GM12878 (cell line): ENCODE measurements at regions not wholly inside any gene's neighbourhood (a gene's known extent, or its start where the extent isn't known, plus 50 kb on each side); places are given as distances from the start of the nearest gene placed in this dataset.

Source experiments
- ATAC-seq: fragments of 200-7000 bp; cut with Tn5 transposase; 3 replicates; pipeline ENCODE4 v1.9.1; 2020; ENCODE audit warnings: mild to moderate bottlenecking, moderate library complexity
- BruUV-seq: library from RNA; stranded (reverse); fragments of 400-500 nt; replicated peaks from 2 replicates; lab custom pipeline; 2021; lab: Mats Ljungman, UMichigan
- CTCF ChIA-PET: fragments of 300-600 bp; sonication (Branson Sonifier 250); formaldehyde crosslinking; extraction: SDS; loops from one replicate; lab custom pipeline; 2021; ENCODE audit warnings: inconsistent platforms; lab: Yijun Ruan, JAX
- POLR2A ChIA-PET: fragments of 350-600 bp; formaldehyde crosslinking; extraction: SDS; loops from one replicate; lab custom pipeline; 2021; ENCODE audit warnings: inconsistent platforms; lab: Charles Lee
- RAD21 ChIA-PET: fragments of 300-600 bp; sonication (Branson Sonifier 250); formaldehyde crosslinking; loops from one replicate; lab custom pipeline; 2023; ENCODE audit warnings: antibody characterized with exemption; ENCODE audit not compliant: unreplicated experiment; lab: Charles Lee
- SMC1A ChIA-PET: fragments of 300-600 bp; sonication (Branson Sonifier 250); formaldehyde crosslinking; loops from one replicate; lab custom pipeline; 2023; ENCODE audit not compliant: unreplicated experiment, uncharacterized antibody; lab: Charles Lee
- DNase-seq: peaks from one replicate; pipeline ENCODE4 v3.0.0-alpha.2; 2011; ENCODE audit warnings: low read depth, low spot score
- FAIRE-seq: peaks from 3 replicates; lab custom pipeline; 2011; peaks lifted over from hg19 to GRCh38; lab: Jason Lieb, UNC
- H2AFZ ChIP-seq: 2 replicates; pipeline ENCODE4 v1.6.0; 2011; ENCODE audit warnings: low read depth, low read length, control low read depth; ENCODE audit not compliant: control insufficient read depth
- H3K27ac ChIP-seq: 2 replicates; pipeline ENCODE4 v1.5.1; 2011; ENCODE audit warnings: control low read depth; ENCODE audit not compliant: control insufficient read depth, insufficient read depth
- H3K27me3 ChIP-seq, 2 experiments: replicated peaks in 1 of 2; 2 replicates each; pipeline versions ENCODE4 v1.6.0 to v1.6.1; 2011; ENCODE audit warnings: low read length in 1 of 2; ENCODE audit not compliant: control insufficient read depth in 2 of 2, insufficient read depth in 2 of 2
- H3K36me3 ChIP-seq, 2 experiments: 2 replicates each; pipeline ENCODE4 v1.5.1; 2011; ENCODE audit warnings: low read length in 1 of 2; ENCODE audit not compliant: control insufficient read depth in 2 of 2, insufficient read depth in 2 of 2
- H3K4me1 ChIP-seq: 2 replicates; pipeline ENCODE4 v1.6.1; 2011; ENCODE audit warnings: mild to moderate bottlenecking, low read length, moderate library complexity, mixed read lengths; ENCODE audit not compliant: control insufficient read depth, insufficient read depth
- H3K4me2 ChIP-seq: 2 replicates; pipeline ENCODE4 v1.6.0; 2011; ENCODE audit warnings: control low read depth; ENCODE audit not compliant: control insufficient read depth, insufficient read depth
- H3K4me3 ChIP-seq: fragments of 200-600 bp; sonication (generic); 2 replicates; pipeline ENCODE4 v1.5.1; 2016
- H3K79me2 ChIP-seq: 2 replicates; pipeline ENCODE4 v1.6.0; 2011; ENCODE audit warnings: low read length; ENCODE audit not compliant: control insufficient read depth, insufficient read depth
- H3K9ac ChIP-seq: 2 replicates; pipeline ENCODE4 v1.8.0; 2011; ENCODE audit warnings: low read length, control low read depth, mixed read lengths; ENCODE audit not compliant: control insufficient read depth, insufficient read depth
- H3K9me3 ChIP-seq: replicated peaks from 3 replicates; pipeline ENCODE4 v1.5.1; 2011; ENCODE audit warnings: mild to moderate bottlenecking, low read length; ENCODE audit not compliant: control insufficient read depth, insufficient read depth
- H4K20me1 ChIP-seq: 2 replicates; pipeline ENCODE4 v1.6.0; 2011; ENCODE audit not compliant: control insufficient read depth, insufficient read depth
- ASH2L ChIP-seq: fragments of 300-600, 200-600 bp; sonication (generic); IDR thresholded peaks from 2 replicates; pipeline ENCODE4 v1.6.1; 2017; ENCODE audit warnings: low read depth, mild to moderate bottlenecking, borderline replicate concordance
- BHLHE40 ChIP-seq, 2 experiments: fragments of 450-650 bp in 1 of 2; IDR thresholded peaks; 2 replicates each; pipeline ENCODE4 v1.6.1; 2011 to 2017; ENCODE audit warnings: low read depth in 2 of 2, borderline replicate concordance in 1 of 2, improper control_type of control experiment in 1 of 2, low read length in 1 of 2, mild to moderate bottlenecking in 1 of 2
- ETV6 ChIP-seq, 2 experiments: fragments of 450-650 bp in 1 of 2; IDR thresholded peaks in 1 of 2; conservative IDR thresholded peaks in 1 of 2; 2 replicates each; pipeline ENCODE4 v1.6.1; 2014; ENCODE audit warnings: antibody characterized with exemption in 1 of 2, borderline replicate concordance in 1 of 2, low read depth in 1 of 2, mild to moderate bottlenecking in 1 of 2, moderate library complexity in 1 of 2
- FOS ChIP-seq: IDR thresholded peaks from 3 replicates; pipeline ENCODE4 v1.6.1; 2011; ENCODE audit warnings: borderline replicate concordance; ENCODE audit not compliant: insufficient read length; ENCODE audit errors: extremely low read depth
- JUNB ChIP-seq: IDR thresholded peaks from 2 replicates; pipeline ENCODE4 v1.6.1; 2016; ENCODE audit warnings: antibody characterized with exemption, mild to moderate bottlenecking
- KLF5 ChIP-seq: fragments of 450-650 bp; IDR thresholded peaks from 2 replicates; pipeline ENCODE4 v1.6.1; 2014; ENCODE audit warnings: mild to moderate bottlenecking; ENCODE audit not compliant: partially characterized antibody
- MTA3 ChIP-seq: IDR thresholded peaks from 2 replicates; pipeline ENCODE4 v1.6.1; 2012; ENCODE audit warnings: low read length, inconsistent platforms, borderline replicate concordance
- MXI1 ChIP-seq: fragments of 150-350 bp; IDR thresholded peaks from 2 replicates; pipeline ENCODE4 v1.6.1; 2011; ENCODE audit warnings: low read depth, mild to moderate bottlenecking, inconsistent platforms, low read length, improper control_type of control experiment
- NFIC ChIP-seq: IDR thresholded peaks from 2 replicates; pipeline ENCODE4 v1.6.1; 2012; ENCODE audit warnings: low read depth, mild to moderate bottlenecking, inconsistent platforms, low read length, moderate library complexity
- NFYB ChIP-seq: IDR thresholded peaks from 2 replicates; pipeline ENCODE4 v1.6.1; 2011; ENCODE audit warnings: low read depth, mild to moderate bottlenecking, low read length, improper control_type of control experiment, moderate library complexity; ENCODE audit not compliant: insufficient read depth
- NRF1 ChIP-seq: conservative IDR thresholded peaks from 2 replicates; pipeline ENCODE4 v1.6.1; 2011; ENCODE audit warnings: mild to moderate bottlenecking, low read depth, low read length, improper control_type of control experiment
- POLR2A ChIP-seq: IDR thresholded peaks from 2 replicates; pipeline ENCODE4 v1.6.1; 2011; ENCODE audit warnings: low read depth, mild to moderate bottlenecking, low read length
- SUZ12 ChIP-seq: fragments of 200-600 bp; sonication (generic); IDR thresholded peaks from one replicate; pipeline ENCODE4 v1.6.1; 2018; ENCODE audit warnings: antibody characterized with exemption, mild to moderate bottlenecking; ENCODE audit not compliant: unreplicated experiment
- TAF1 ChIP-seq: IDR thresholded peaks from 2 replicates; pipeline ENCODE4 v1.6.1; 2011; ENCODE audit warnings: mild to moderate bottlenecking, low read depth, low read length, borderline replicate concordance
- TBL1XR1 ChIP-seq: IDR thresholded peaks from 2 replicates; pipeline ENCODE4 v1.6.1; 2012; ENCODE audit warnings: low read depth, low read length, improper control_type of control experiment
- TCF3 ChIP-seq: IDR thresholded peaks from 2 replicates; pipeline ENCODE4 v1.6.1; 2012; ENCODE audit warnings: low read depth, mild to moderate bottlenecking, low read length, borderline replicate concordance; ENCODE audit not compliant: insufficient read depth
- ZNF207 ChIP-seq: fragments of 450-650 bp; IDR thresholded peaks from 2 replicates; pipeline ENCODE4 v1.6.1; 2014; ENCODE audit warnings: antibody characterized with exemption, mild to moderate bottlenecking, borderline replicate concordance
- ZNF217 ChIP-seq: fragments of 450-650 bp; IDR thresholded peaks from 2 replicates; pipeline ENCODE4 v1.6.1; 2017; ENCODE audit warnings: antibody characterized with exemption, mild to moderate bottlenecking
- ZSCAN29 ChIP-seq: fragments of 450-650 bp; IDR thresholded peaks from 2 replicates; pipeline ENCODE4 v1.6.1; 2017; ENCODE audit warnings: mild to moderate bottlenecking, moderate library complexity
- WGBS: methylation state at CpG from one replicate; pipeline ENCODE4 v1.1.6; 2016; ENCODE audit warnings: low lambda C conversion rate; ENCODE audit not compliant: insufficient replicate concordance, insufficient coverage; ENCODE audit errors: missing lambda C conversion rate; 5-methylcytosine and 5-hydroxymethylcytosine counted together
- in situ Hi-C: fragments of 300-500 bp; cut with MboI; formaldehyde crosslinking; loops from 9 replicates; pipeline ENCODE4 v1.14.3; 2018; ENCODE audit warnings: mixed read lengths
- intact Hi-C: fragments of 100-400 bp; cut with micrococcal nuclease; formaldehyde crosslinking; loops from one replicate; pipeline ENCODE4 v1.14.2; 2022; ENCODE audit not compliant: unreplicated experiment

DNA sequence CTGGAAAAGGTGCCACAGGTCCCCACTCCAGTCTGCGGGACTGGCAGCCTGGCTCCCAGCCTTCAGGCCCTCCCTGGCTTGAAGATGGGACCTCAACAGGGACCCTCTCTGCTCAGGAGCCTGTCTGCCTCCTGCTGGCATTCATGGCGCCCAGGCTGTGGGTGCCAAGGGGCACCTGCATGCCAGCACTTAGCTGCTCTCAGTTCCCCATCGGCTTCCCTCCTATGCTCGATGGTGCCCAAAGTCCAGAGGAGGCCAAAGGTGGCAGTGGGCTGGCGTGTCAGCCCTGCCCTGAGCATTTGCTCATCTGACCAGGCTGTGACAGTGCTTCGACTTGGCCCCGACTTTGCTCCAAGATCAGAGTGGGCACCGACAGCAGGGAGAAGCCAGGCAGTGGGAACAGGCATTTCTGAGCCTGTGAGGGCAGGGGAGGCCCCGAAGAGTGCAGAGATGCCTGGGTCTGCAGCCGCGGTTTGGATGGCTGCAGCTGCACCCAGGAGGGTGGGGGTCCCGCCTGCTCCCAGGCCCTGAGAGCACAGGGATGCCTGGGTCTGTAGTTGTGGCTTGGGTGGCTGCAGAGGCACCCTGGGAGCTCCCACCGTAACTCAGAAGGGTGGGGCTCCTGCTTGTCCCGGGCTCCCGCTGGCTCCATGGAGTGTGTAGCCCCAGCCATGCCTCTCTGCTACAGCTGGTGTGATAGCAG is 463.6 kb downstream of the TBC1D22A start:
- no peaks in the 10 kb centered on the region for H3K4me1 ChIP-seq
- H3K27me3 ChIP-seq: no peaks in the 10 kb centered on the region
- H3K4me2 ChIP-seq: no peak overlapping the region
- ChIA-PET POLR2A (no interaction called here), RAD21 (no interaction called here), CTCF (no interaction called here), SMC1A (interaction anchor here (1.4 kb wide), 1 partner anchor 11 kb away, joined by 3 read pairs; no protein-coding TSS in a partner anchor)
- TF ChIP-seq NRF1 (no peak), NFYB (no peak), TCF3 (no peak), NFIC (no peak), TAF1 (no peak), POLR2A (no peak), MXI1 (no peak), TBL1XR1 (no peak), ASH2L (no peak), SUZ12 (no peak), JUNB (no peak), ZNF217 (no peak), ZSCAN29 (no peak), ZNF207 (no peak), BHLHE40 (IDR thresholded peaks at IDR 0.05; ENCODE audit: borderline replicate concordance in 1 of 2, low read depth in 2 of 2, low read length in 1 of 2) (no peak), MTA3 (no peak), ETV6 (conservative IDR thresholded peaks at IDR 0.05 in 1 of 2, IDR thresholded peaks at IDR 0.05 in 1 of 2; ENCODE audit: borderline replicate concordance in 1 of 2, low read depth in 1 of 2) (no peak), KLF5 (no peak), FOS (no peak)
- DNase-seq (no peak), ATAC-seq (no peak), FAIRE-seq (no peak)
- no peaks in the 10 kb centered on the region for H3K9me3 ChIP-seq
- no peaks in the 10 kb centered on the region for H3K36me3 ChIP-seq
- in situ Hi-C loops: no loop called here
- H3K4me3 ChIP-seq: no peak overlapping the region
- H2AFZ ChIP-seq: no peak overlapping the region
- intact Hi-C loops: no loop called here
- WGBS: 23% methylated on average over 12 of the region's 15 CpGs
- H4K20me1 ChIP-seq: no peaks in the 10 kb centered on the region
- H3K27ac ChIP-seq: no peak overlapping the region
- H3K9ac ChIP-seq: no peak overlapping the region
- BruUV-seq: no TSS peak
- H3K79me2 ChIP-seq: no peaks in the 10 kb centered on the region
